K562 (cell line): ENCODE measurements at regions not wholly inside any gene's neighbourhood (a gene's known extent, or its start where the extent isn't known, plus 50 kb on each side); places are given as distances from the start of the nearest gene placed in this dataset.

Source experiments
- ATAC-seq: fragments of 200-7000 bp; cut with Tn5 transposase; 3 replicates; pipeline ENCODE4 v1.9.1; 2020; ENCODE audit warnings: moderate library complexity
- BruUV-seq: library from RNA; stranded (reverse); fragments of 400-500 nt; replicated peaks from 2 replicates; lab custom pipeline; 2021; lab: Mats Ljungman, UMichigan
- CTCF ChIA-PET: fragments of 300-600 bp; formaldehyde crosslinking; extraction: SDS; loops from one replicate; lab custom pipeline; 2021; ENCODE audit warnings: low intra/inter-chr PET ratio; lab: Yijun Ruan, JAX
- POLR2A ChIA-PET: fragments of 300-600, 350-650 bp; sonication (Branson Sonifier 250); formaldehyde crosslinking; extraction: SDS; loops from one replicate; lab custom pipeline; 2021; ENCODE audit warnings: antibody characterized with exemption, inconsistent platforms; lab: Yijun Ruan, JAX
- DNase-seq, 4 experiments: peaks; one replicate each; pipeline versions ENCODE4 v3.0.0 to v3.0.0-alpha.2; 2011 to 2018; ENCODE audit warnings: low spot score in 3 of 4, mixed read lengths in 3 of 4; ENCODE audit errors: extremely low read depth in 1 of 4
- FAIRE-seq: peaks from 2 replicates; lab custom pipeline; 2011; peaks lifted over from hg19 to GRCh38; lab: Jason Lieb, UNC
- H2AFZ ChIP-seq: 2 replicates; pipeline ENCODE4 v1.6.0; 2011; ENCODE audit warnings: low read depth, low read length, control low read depth, inconsistent platforms
- H3K27ac ChIP-seq: fragments of 200-600 bp; 3 replicates; pipeline ENCODE4 v1.8.0; 2011; ENCODE audit warnings: low read depth, mild to moderate bottlenecking, control low read depth, inconsistent platforms, low read length, moderate library complexity, mixed read lengths; ENCODE audit errors: extremely low read depth
- H3K27me3 ChIP-seq, 2 experiments: fragments of 300-600 bp in 1 of 2; 2 replicates in 1 of 2; 3 replicates in 1 of 2; pipeline versions ENCODE4 v1.6.0 to v1.8.0; 2011; ENCODE audit warnings: inconsistent platforms in 2 of 2, low read length in 2 of 2, mild to moderate bottlenecking in 1 of 2, mixed read lengths in 1 of 2, moderate library complexity in 1 of 2; ENCODE audit not compliant: control insufficient read depth in 2 of 2, insufficient read depth in 2 of 2
- H3K36me3 ChIP-seq: fragments of 300-600 bp; 3 replicates; pipeline ENCODE4 v1.8.0; 2011; ENCODE audit warnings: mild to moderate bottlenecking, low read length, inconsistent platforms; ENCODE audit not compliant: control insufficient read depth, insufficient read depth
- H3K4me1 ChIP-seq, 2 experiments: fragments of 200-600 bp in 1 of 2; replicated peaks in 1 of 2; 2 replicates in 1 of 2; 3 replicates in 1 of 2; pipeline versions ENCODE4 v1.5.1 to v1.8.0; 2011; ENCODE audit warnings: inconsistent platforms in 2 of 2, low read length in 2 of 2, mild to moderate bottlenecking in 1 of 2, mixed read lengths in 1 of 2, moderate library complexity in 1 of 2; ENCODE audit not compliant: control insufficient read depth in 2 of 2, insufficient read depth in 2 of 2
- H3K4me2 ChIP-seq: 2 replicates; pipeline ENCODE4 v1.6.1; 2011; ENCODE audit warnings: low read length, control low read depth, inconsistent platforms, mixed read lengths; ENCODE audit not compliant: insufficient read depth
- H3K4me3 ChIP-seq: fragments of 200-600 bp; sonication (generic), shearing (Covaris generic); 2 replicates; pipeline ENCODE4 v1.5.1; 2016; ENCODE audit warnings: control low read depth, inconsistent platforms
- H3K79me2 ChIP-seq: fragments of 200-600 bp; 3 replicates; pipeline ENCODE4 v1.8.0; 2011; ENCODE audit warnings: low read length, inconsistent platforms; ENCODE audit not compliant: control insufficient read depth, insufficient read depth
- H3K9ac ChIP-seq, 2 experiments: 2 replicates each; pipeline versions ENCODE4 v1.6.0 to v1.6.1; 2011; ENCODE audit warnings: low read depth in 2 of 2, low read length in 2 of 2, control low read depth in 1 of 2, inconsistent platforms in 1 of 2, mild to moderate bottlenecking in 1 of 2, mixed read lengths in 1 of 2; ENCODE audit not compliant: insufficient read depth in 1 of 2
- H3K9me1 ChIP-seq: one replicate; pipeline ENCODE4 v1.6.0; 2011; ENCODE audit warnings: inconsistent platforms, mild to moderate bottlenecking, low read length, moderate library complexity; ENCODE audit not compliant: control insufficient read depth, insufficient read depth
- H3K9me3 ChIP-seq: replicated peaks from 2 replicates; pipeline ENCODE4 v1.5.1; 2011; ENCODE audit warnings: low read depth, low read length, inconsistent platforms; ENCODE audit not compliant: control insufficient read depth, insufficient read depth
- H4K20me1 ChIP-seq: replicated peaks from 2 replicates; pipeline ENCODE4 v1.6.1; 2011; ENCODE audit warnings: low read length, inconsistent platforms, mixed read lengths; ENCODE audit not compliant: control insufficient read depth, insufficient read depth
- ARID1B ChIP-seq: fragments of 450-650 bp; IDR thresholded peaks from 2 replicates; pipeline ENCODE4 v1.6.1; 2016; ENCODE audit warnings: antibody characterized with exemption, mild to moderate bottlenecking, inconsistent platforms
- EZH2 ChIP-seq: IDR thresholded peaks from 2 replicates; pipeline ENCODE4 v1.6.1; 2012; ENCODE audit warnings: low read depth, mild to moderate bottlenecking, inconsistent platforms, low read length, borderline replicate concordance
- NFRKB ChIP-seq: fragments of 450-650 bp; IDR thresholded peaks from 2 replicates; pipeline ENCODE4 v1.6.1; 2016; ENCODE audit warnings: low read depth
- RB1 ChIP-seq: fragments of 450-650 bp; IDR thresholded peaks from 2 replicates; pipeline ENCODE4 v1.6.1; 2017; ENCODE audit warnings: low read depth, mild to moderate bottlenecking
- SIX5 ChIP-seq, 2 experiments: IDR thresholded peaks; 2 replicates each; pipeline ENCODE4 v1.6.1; 2011; ENCODE audit warnings: low read length in 2 of 2, borderline replicate concordance in 1 of 2, low read depth in 1 of 2, mild to moderate bottlenecking in 1 of 2, moderate library complexity in 1 of 2; ENCODE audit not compliant: insufficient read depth in 1 of 2
- TEAD2 ChIP-seq: fragments of 450-650 bp; IDR thresholded peaks from 2 replicates; pipeline ENCODE4 v1.6.1; 2016; ENCODE audit warnings: missing genetic modification characterization, control low read depth, missing compliant biosample characterization
- ZNF282 ChIP-seq: sonication (generic); formaldehyde crosslinking; IDR thresholded peaks from 2 replicates; pipeline ENCODE4 v1.8.1; 2023; ENCODE audit warnings: missing genetic modification reagents
- WGBS: fragments of 100-300 bp; shearing (Covaris generic); methylation state at CpG from one replicate; pipeline ENCODE4 v1.1.6; 2016; ENCODE audit warnings: low coverage, mixed read lengths; ENCODE audit not compliant: insufficient coverage; ENCODE audit errors: missing lambda C conversion rate; 5-methylcytosine and 5-hydroxymethylcytosine counted together
- in situ Hi-C: fragments of 300-500 bp; cut with MboI; formaldehyde crosslinking; loops from 4 replicates; pipeline ENCODE4 v1.15.0; 2018; ENCODE audit warnings: inconsistent platforms, mixed read lengths
- intact Hi-C: fragments of 100-400 bp; cut with micrococcal nuclease; formaldehyde crosslinking; loops from 2 replicates; pipeline ENCODE4 v1.14.2; 2022
- TF ChIP-seq, protein P1 (sequence below): sonication (generic); formaldehyde crosslinking; IDR thresholded peaks from 2 replicates; pipeline ENCODE4 v1.8.1; 2023; ENCODE audit warnings: mild to moderate bottlenecking, missing genetic modification reagents, moderate library complexity

DNA sequence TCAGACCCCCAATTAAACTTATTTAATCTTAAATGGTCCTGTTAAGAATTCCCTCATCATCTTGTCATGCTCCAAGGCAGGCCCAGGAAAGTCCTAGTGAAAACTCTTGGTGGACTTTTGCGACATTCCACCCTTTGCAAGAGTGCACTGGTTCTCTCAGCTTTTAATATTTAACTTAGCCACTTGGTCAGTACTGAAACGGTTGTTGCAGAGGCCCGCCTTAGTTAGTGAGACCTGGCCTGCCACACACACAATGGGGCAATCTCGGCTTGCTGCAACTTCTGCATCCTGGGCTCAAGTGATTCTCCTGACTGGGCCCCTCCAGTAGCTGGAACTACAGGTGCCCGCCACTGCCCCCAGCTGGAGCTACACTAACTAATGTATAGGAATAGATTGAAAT lies 1366.0 kb downstream of the UQCRFS1 start:
- in situ Hi-C loops = no loop called here
- FAIRE-seq (no peak), DNase-seq (no peak), ATAC-seq (no peak)
- BruUV-seq = no TSS peak
- H4K20me1 ChIP-seq = no peaks in the 10 kb centered on the region
- H2AFZ ChIP-seq = no peak overlapping the region
- ChIA-PET CTCF (no interaction called here), POLR2A (no interaction called here)
- H3K4me1 ChIP-seq = no peaks in the 10 kb centered on the region
- no peak overlapping the region for H3K4me3 ChIP-seq
- no peaks in the 10 kb centered on the region for H3K36me3 ChIP-seq
- no peak overlapping the region for H3K27ac ChIP-seq
- no peaks in the 10 kb centered on the region for H3K79me2 ChIP-seq
- H3K9me3 ChIP-seq = no peaks in the 10 kb centered on the region
- H3K9ac ChIP-seq = no peak overlapping the region
- TF ChIP-seq ZNF282 (CRISPR knock-in tag) = no peak
- TF ChIP-seq, all 486 proteins: peak for 0
- H3K9me1 ChIP-seq = no peaks in the 10 kb centered on the region
- H3K27me3 ChIP-seq = no peaks in the 10 kb centered on the region
- H3K4me2 ChIP-seq = no peak overlapping the region
- 0% methylated on average over 5 of the region's 5 CpGs for WGBS
- intact Hi-C loops = no loop called here

DNA sequence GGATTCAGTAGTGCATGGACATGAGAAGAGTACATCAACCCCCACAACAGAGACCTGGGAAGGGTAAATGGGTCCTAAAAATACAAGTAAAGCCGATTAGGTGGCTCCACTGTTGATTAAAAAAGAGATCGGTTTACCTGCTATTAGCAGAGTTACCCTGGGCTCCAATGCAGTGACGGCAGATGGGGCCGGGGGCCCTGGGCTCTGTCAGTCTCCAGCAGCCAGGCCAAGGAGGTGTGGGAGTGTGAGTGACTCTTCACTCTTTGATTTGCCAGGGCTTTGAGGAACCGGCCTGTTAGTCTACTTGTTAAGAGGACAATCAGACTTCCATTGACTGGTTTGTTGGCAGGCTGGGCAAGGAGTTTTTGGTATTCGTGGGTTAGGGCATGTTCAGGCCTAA lies 1368.7 kb downstream of the UQCRFS1 start:
- Histone ChIP-seq H2AFZ (no peak overlapping the region), H3K4me3 (no peak overlapping the region), H3K27ac (no peak overlapping the region), H3K4me1 (no peaks in the 10 kb centered on the region), H4K20me1 (no peaks in the 10 kb centered on the region), H3K27me3 (no peaks in the 10 kb centered on the region), H3K4me2 (no peak overlapping the region), H3K36me3 (no peaks in the 10 kb centered on the region), H3K9me1 (no peaks in the 10 kb centered on the region), H3K79me2 (no peaks in the 10 kb centered on the region), H3K9ac (no peak overlapping the region), H3K9me3 (no peaks in the 10 kb centered on the region)
- BruUV-seq = no TSS peak
- in situ Hi-C loops = no loop called here
- ATAC-seq (no peak), FAIRE-seq (no peak), DNase-seq (no peak)
- WGBS = 0% methylated on average over 6 of the region's 6 CpGs
- intact Hi-C loops = no loop called here
- ChIA-PET POLR2A (no interaction called here), CTCF (no interaction called here)
- TF ChIP-seq NFRKB (no peak), EZH2 (no peak), SIX5 (IDR thresholded peaks at IDR 0.05; ENCODE audit: borderline replicate concordance in 1 of 2, insufficient read depth in 1 of 2, low read depth in 1 of 2, low read length in 2 of 2) (no peak), RB1 (no peak), TEAD2 (tag) (no peak), ARID1B (no peak)
- TF ChIP-seq, protein P1, sequence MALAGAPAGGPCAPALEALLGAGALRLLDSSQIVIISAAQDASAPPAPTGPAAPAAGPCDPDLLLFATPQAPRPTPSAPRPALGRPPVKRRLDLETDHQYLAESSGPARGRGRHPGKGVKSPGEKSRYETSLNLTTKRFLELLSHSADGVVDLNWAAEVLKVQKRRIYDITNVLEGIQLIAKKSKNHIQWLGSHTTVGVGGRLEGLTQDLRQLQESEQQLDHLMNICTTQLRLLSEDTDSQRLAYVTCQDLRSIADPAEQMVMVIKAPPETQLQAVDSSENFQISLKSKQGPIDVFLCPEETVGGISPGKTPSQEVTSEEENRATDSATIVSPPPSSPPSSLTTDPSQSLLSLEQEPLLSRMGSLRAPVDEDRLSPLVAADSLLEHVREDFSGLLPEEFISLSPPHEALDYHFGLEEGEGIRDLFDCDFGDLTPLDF (CRISPR knock-in tag) = no peak
